GM21423 (cell line): ENCODE measurements at regions not wholly inside any gene's neighbourhood (a gene's known extent, or its start where the extent isn't known, plus 50 kb on each side); places are given as distances from the start of the nearest gene placed in this dataset.
A peak's percentile ranks its signal among the peaks of the same experiment; 100 is the strongest.

ENCODE experiments used
- ATAC-seq: cut with Tn5 transposase; IDR thresholded peaks from one replicate; pipeline ENCODE4 v1.9.1; 2021; ENCODE audit warnings: mild to moderate bottlenecking, moderate library complexity; ENCODE audit not compliant: unreplicated experiment

GRCh38 chr2:8541223-8541622 lies 140.6 kb upstream of the ID2 start:
- no peak for ATAC-seq

- no peak for ATAC-seq
These were observed 140.2 kb upstream of the ID2 start for GRCh38 chr2:8541636-8542035.

GRCh38 chr2:8542381-8543059 lies 139.3 kb upstream of the ID2 start:
- ATAC-seq, result no peak

- peak; percentile 7 for ATAC-seq
These were observed 138.8 kb upstream of the ID2 start for GRCh38 chr2:8543060-8543382.

GRCh38 chr2:8543383-8544170 lies 138.3 kb upstream of the ID2 start:
- ATAC-seq, result peak; percentile 70

- no peak for ATAC-seq
These were observed 137.6 kb upstream of the ID2 start for GRCh38 chr2:8544171-8544785.

GRCh38 chr2:8544786-8545694 lies 136.8 kb upstream of the ID2 start:
- ATAC-seq, result peak; percentile 54

GRCh38 chr2:8545695-8546611 lies 135.9 kb upstream of the ID2 start:
- ATAC-seq, result no peak

- ATAC-seq, result no peak
These were observed 135.1 kb upstream of the ID2 start for GRCh38 chr2:8546612-8547283.

GRCh38 chr2:8547284-8548064 lies 134.4 kb upstream of the ID2 start:
- ATAC-seq, result no peak

- no peak for ATAC-seq
These were observed 133.7 kb upstream of the ID2 start for GRCh38 chr2:8548065-8548618.

GRCh38 chr2:8548619-8549150 lies 133.2 kb upstream of the ID2 start:
- no peak for ATAC-seq

GRCh38 chr2:8549273-8549922 lies 132.5 kb upstream of the ID2 start:
- no peak for ATAC-seq

- ATAC-seq, result no peak
These were observed 131.9 kb upstream of the ID2 start for GRCh38 chr2:8549942-8550341.

GRCh38 chr2:8550481-8550880 lies 131.4 kb upstream of the ID2 start:
- no peak for ATAC-seq

- ATAC-seq, result no peak
These were observed 130.8 kb upstream of the ID2 start for GRCh38 chr2:8550937-8551621.

GRCh38 chr2:8551622-8552074 lies 130.2 kb upstream of the ID2 start:
- ATAC-seq, result no peak
